GM19025 (cell line): ENCODE measurements at regions not wholly inside any gene's neighbourhood (a gene's known extent, or its start where the extent isn't known, plus 50 kb on each side); places are given as distances from the start of the nearest gene placed in this dataset.
"Not testable (repeated sequence)": the region's sequence is repeated elsewhere in the genome, so short reads cannot be mapped to it uniquely, and the experiment has no call there.

Experiments
- ATAC-seq: cut with Tn5 transposase; IDR thresholded peaks from one replicate; pipeline ENCODE4 v1.9.1; 2021; ENCODE audit warnings: mild to moderate bottlenecking, low read depth, moderate library complexity; ENCODE audit not compliant: unreplicated experiment

GRCh38 chr3:22835041-22835440 lies 368.1 kb upstream of the UBE2E2 start:
- no peak for ATAC-seq

DNA sequence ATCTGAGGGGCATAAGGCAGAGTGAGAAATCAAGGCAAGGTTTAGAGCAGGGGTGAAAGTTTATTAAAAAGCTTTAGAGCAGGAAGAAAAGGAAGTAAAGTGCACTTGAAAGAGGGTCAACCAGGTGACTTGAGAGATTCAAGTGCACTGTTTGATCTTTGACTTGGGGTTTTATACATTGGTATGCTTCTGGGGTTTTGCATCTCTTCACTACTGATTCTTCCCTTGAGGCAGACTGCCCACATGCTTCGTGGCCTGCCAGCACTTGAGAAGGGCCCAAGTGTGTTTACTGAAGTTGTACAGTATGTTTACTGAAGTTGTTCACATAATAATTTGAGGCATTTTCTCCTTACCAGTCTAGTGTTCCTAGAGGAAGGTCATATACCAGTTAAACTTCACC lies 367.0 kb upstream of the UBE2E2 start:
- ATAC-seq = no peak

GRCh38 chr3:22843854-22844253 lies 359.3 kb upstream of the UBE2E2 start:
- ATAC-seq = no peak

GRCh38 chr3:22846566-22846965 lies 356.6 kb upstream of the UBE2E2 start:
- no peak for ATAC-seq

- not testable (repeated sequence) for ATAC-seq
Observed at GRCh38 chr3:22849583-22849982, 353.5 kb upstream of the UBE2E2 start.

- no peak for ATAC-seq
Observed at GRCh38 chr3:22856811-22857210, 346.3 kb upstream of the UBE2E2 start.

DNA sequence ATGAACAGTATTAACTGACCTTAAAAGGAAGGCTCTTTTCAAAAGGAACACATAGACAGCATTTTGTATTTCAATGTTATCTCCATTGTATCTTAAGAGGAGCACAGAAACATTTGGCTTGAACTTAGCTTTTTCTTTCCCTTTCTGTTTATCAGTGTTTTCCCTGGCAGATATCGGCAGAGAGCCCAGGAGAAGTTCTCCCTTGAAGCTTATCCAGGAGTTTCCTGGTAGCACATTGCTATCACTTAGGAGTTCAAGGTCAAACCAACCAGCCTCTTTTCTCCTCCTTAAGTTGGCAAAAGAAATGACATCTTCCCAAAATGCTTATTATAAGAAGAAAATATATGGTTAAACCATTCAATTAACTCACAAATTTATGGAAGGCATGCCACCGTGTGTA lies 344.6 kb upstream of the UBE2E2 start:
- ATAC-seq = no peak

DNA sequence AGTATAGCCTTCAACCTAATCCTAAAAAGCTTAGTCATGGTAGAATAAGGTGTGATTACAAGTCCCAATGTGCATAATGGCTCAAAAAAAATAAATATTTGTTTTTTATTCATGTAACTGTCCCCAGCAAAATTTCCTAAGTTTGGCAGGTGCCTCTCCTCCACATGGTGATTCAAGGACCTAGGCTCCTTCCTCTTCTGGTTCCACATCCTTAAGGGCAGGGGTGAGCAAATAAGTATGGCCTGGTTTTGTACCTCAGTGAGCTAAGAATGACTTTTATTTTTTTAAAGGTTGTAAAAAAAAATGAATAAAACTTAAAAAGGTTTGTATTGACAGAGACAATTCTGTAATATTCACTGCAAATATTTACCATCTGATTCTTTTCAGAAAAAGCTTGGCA lies 343.5 kb upstream of the UBE2E2 start:
- ATAC-seq = no peak

DNA sequence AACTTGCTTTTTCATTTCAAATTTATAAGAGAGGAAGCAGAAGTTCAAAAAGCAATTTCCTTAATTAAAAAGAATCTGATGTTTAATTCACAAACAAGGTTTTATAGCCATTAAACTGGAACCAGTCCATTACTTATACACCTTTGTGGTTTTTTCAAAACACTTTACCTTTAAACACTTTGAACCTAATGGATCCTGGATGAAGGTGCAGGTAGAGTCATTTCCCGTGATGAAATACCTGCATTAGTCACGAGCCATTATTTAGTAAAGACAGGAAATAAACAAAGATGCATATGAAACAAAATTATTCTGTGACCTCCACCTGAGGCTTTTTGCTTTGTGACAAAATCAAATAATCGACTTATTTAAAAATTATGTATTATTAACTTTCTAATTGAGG lies 341.7 kb upstream of the UBE2E2 start:
- ATAC-seq = no peak

- no peak for ATAC-seq
Observed at GRCh38 chr3:22862111-22862510, 341.0 kb upstream of the UBE2E2 start.

- not testable (repeated sequence) for ATAC-seq
Observed at GRCh38 chr3:22882834-22883233, 320.3 kb upstream of the UBE2E2 start.

GRCh38 chr3:22885039-22885438 lies 318.1 kb upstream of the UBE2E2 start:
- ATAC-seq = no peak

- ATAC-seq = no peak
Observed at GRCh38 chr3:22885574-22886341, 317.4 kb upstream of the UBE2E2 start.

- ATAC-seq = no peak
Observed at GRCh38 chr3:22886439-22887068, 316.6 kb upstream of the UBE2E2 start.

GRCh38 chr3:22887664-22888291 lies 315.3 kb upstream of the UBE2E2 start:
- no peak for ATAC-seq

DNA sequence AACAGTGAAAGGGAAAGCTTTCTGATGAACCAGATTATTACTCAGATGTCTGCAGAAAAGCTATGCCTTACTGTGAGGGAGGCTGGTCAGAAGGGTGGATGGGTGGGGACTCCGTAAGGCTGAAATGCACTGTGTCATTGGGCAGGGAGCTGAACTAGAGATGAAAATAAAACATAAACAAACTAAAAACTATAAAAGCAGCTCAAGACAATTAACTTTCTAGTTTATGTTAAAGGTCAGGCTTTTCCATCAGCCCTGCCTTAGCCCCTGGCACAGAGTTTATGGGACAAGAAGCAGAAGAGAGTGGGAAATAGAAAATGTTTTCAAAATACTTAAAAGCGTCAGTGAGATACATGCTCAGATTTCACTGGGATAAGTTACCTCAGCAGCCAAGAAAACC lies 310.0 kb upstream of the UBE2E2 start:
- ATAC-seq = no peak

- ATAC-seq = no peak
Observed at GRCh38 chr3:22893644-22894325, 309.3 kb upstream of the UBE2E2 start.

- no peak for ATAC-seq
Observed at GRCh38 chr3:22894865-22895264, 308.3 kb upstream of the UBE2E2 start.

DNA sequence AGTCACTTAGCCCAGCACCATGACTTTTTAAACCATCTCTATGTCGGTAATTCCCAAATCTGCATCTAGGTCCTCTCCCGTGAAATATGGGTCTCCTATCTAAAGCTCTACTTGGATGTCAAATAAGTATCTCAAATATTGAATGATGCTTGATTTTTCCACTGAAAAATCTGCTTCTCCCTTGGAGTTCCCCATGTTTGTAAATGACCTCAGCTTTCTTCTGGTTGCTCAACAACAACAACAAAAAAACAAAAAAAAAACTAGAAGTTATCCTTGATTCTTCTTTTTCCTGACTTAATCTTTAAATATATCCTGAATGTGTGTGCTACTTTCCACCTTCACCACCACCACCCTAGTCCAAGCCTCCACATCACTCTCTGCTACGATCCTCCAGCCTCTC lies 307.5 kb upstream of the UBE2E2 start:
- ATAC-seq = no peak

GRCh38 chr3:22898558-22898957 lies 304.6 kb upstream of the UBE2E2 start:
- ATAC-seq = no peak

DNA sequence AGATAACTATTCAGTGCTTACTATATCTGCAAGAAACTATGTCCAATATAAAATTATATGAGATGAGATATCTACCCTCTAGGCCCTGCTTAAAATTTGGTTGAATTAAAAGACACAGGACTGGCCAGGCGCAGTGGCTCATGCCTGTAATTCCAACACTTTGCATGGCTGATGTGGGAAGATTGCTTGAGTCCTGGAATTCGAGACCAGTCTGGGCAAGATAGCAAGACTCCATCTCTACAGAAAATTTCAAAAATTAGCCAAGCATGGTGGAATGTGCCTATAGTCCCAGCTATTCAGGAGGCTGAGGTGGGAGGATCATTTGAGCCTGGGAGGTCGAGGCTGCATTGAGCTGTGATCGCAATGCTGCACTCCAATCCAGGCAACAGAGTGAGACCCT lies 303.7 kb upstream of the UBE2E2 start:
- no peak for ATAC-seq
